ENCODE measurements at regions not wholly inside any gene's neighbourhood (a gene's known extent, or its start where the extent isn't known, plus 50 kb on each side); places are given as distances from the start of the nearest gene placed in this dataset.

GRCh38 chr20:57819291-57819690, 109.5 kb upstream of the PMEPA1 start:
- H3K36me3 ChIP-seq (ENCODE audit: control insufficient read depth, insufficient read depth, low read length): no peaks in the 10 kb centered on the region
- no peak overlapping the region for H4K8ac ChIP-seq (ENCODE audit: low read depth in 2 of 2, low read length in 2 of 2)
- H3K27ac ChIP-seq (ENCODE audit: insufficient read depth, low read length): no peak overlapping the region
- no peak overlapping the region for H2BK20ac ChIP-seq (ENCODE audit: low read depth, low read length)
- ChIA-PET POLR2A (ENCODE audit: unreplicated experiment) (no interaction called here), CTCF (no interaction called here)
- no peak overlapping the region for H3K9ac ChIP-seq (ENCODE audit: low read depth, low read length)
- DNase-seq: no peak
- no peak overlapping the region for H3K4ac ChIP-seq (ENCODE audit: low read depth, low read length)
- no peak overlapping the region for H4K5ac ChIP-seq (ENCODE audit: low read depth, low read length)
- no peak overlapping the region for H2BK120ac ChIP-seq (ENCODE audit: low read depth, low read length)
- intact Hi-C loops (cut with micrococcal nuclease): no loop called here
- no peak overlapping the region for H2AK9ac ChIP-seq (replicated peaks; ENCODE audit: low read depth, low read length, poor library complexity)
- dilution Hi-C loops (cut with HindIII; ENCODE audit: low sequenced_read_pairs, unreplicated experiment): no loop called here
- H4K91ac ChIP-seq (ENCODE audit: insufficient read depth, low read depth, low read length): no peak overlapping the region
- no TSS peak for BruUV-seq (replicated peaks)
- TF ChIP-seq BHLHE40 (IDR thresholded peaks at IDR 0.05; ENCODE audit: low read depth, low read length) (no peak), CHD1 (IDR thresholded peaks at IDR 0.05; ENCODE audit: low read depth, low read length) (no peak), SMC3 (IDR thresholded peaks at IDR 0.05; ENCODE audit: low read depth, low read length) (no peak), RCOR1 (IDR thresholded peaks at IDR 0.05; ENCODE audit: insufficient replicate concordance, low read length) (no peak), MXI1 (IDR thresholded peaks at IDR 0.05; ENCODE audit: borderline replicate concordance, low read depth, low read length) (no peak), CTCF (conservative IDR thresholded peaks at IDR 0.05; ENCODE audit: low read depth, low read length) (no peak)
- in situ Hi-C loops (cut with MboI; ENCODE audit: low sequenced_read_pairs): no loop called here
- H3K14ac ChIP-seq (replicated peaks; ENCODE audit: low read depth, low read length): no peak overlapping the region
- H3K4me3 ChIP-seq (ENCODE audit: insufficient read depth, low read depth, low read length): no peak overlapping the region
- H3K4me2 ChIP-seq (ENCODE audit: low read depth, low read length): no peak overlapping the region
- no peaks in the 10 kb centered on the region for H3K4me1 ChIP-seq (ENCODE audit: control insufficient read depth, insufficient read depth, low read length)
- no peak overlapping the region for H2BK15ac ChIP-seq (ENCODE audit: low read depth, low read length)
- no peak overlapping the region for H3K23ac ChIP-seq (ENCODE audit: low read depth, low read length)
- no peaks in the 10 kb centered on the region for H4K20me1 ChIP-seq (ENCODE audit: insufficient read depth, low read length)
- H2AK5ac ChIP-seq (ENCODE audit: low read depth, low read length): no peak overlapping the region
- 85% methylated on average over 4 of the region's 11 CpGs; no CpG with 5 or more reads in 1 of the 2 experiments for WGBS, 2 experiments (ENCODE audit: extremely low coverage in 2 of 2, insufficient read length in 1 of 2)
- no peak for ATAC-seq (ENCODE audit: low read depth)
- H3K18ac ChIP-seq (ENCODE audit: low read depth, low read length): no peak overlapping the region
- H3K9me3 ChIP-seq (ENCODE audit: control insufficient read depth, insufficient read depth, low read length): no peaks in the 10 kb centered on the region
- H3K79me1 ChIP-seq (ENCODE audit: low read depth in 1 of 2, low read length in 2 of 2): no peaks in the 10 kb centered on the region
- H3K9me1 ChIP-seq (ENCODE audit: insufficient read depth, low read length): no peaks in the 10 kb centered on the region
- H2AFZ ChIP-seq (replicated peaks; ENCODE audit: low read length, poor library complexity): no peak overlapping the region
- H3K27me3 ChIP-seq (ENCODE audit: control insufficient read depth, insufficient read depth, low read length): peaks cover 6% of the 10 kb centered on the region
- no peak overlapping the region for H2BK5ac ChIP-seq (ENCODE audit: low read depth, low read length, poor library complexity, severe bottlenecking)
- H3K56ac ChIP-seq (ENCODE audit: extremely low read depth, insufficient read depth, low read length): no peak overlapping the region

Data from IMR-90 (cell line).